GM12872 (cell line): ENCODE measurements at regions not wholly inside any gene's neighbourhood (a gene's known extent, or its start where the extent isn't known, plus 50 kb on each side); places are given as distances from the start of the nearest gene placed in this dataset.

ENCODE experiments used
- TF ChIP-seq, protein P1 (sequence below): IDR thresholded peaks from 3 replicates; pipeline ENCODE4 v1.5.1; 2011; ENCODE audit warnings: low read depth, mild to moderate bottlenecking, low read length, moderate library complexity; ENCODE audit not compliant: insufficient read depth

DNA sequence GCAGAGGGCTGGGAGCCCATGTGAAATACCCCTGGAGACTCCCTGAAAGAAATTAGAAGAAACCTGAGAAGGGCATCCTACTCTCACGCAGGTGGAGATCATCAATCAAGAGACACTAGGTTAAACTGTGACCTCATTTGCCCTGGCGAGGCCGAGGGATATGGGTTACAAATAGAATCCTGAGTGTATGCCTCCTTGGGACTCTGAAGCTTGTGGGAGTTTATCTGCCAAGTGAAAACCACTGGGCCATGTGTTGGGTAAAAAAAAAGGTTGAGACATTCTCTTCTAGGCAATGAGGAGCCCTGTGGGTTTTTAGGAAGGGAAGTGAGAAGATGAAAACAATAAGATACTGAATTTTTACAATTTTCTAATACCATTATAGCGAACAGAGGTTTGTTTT is 160.7 kb upstream of the ARID2 start:
- TF ChIP-seq, protein P1, sequence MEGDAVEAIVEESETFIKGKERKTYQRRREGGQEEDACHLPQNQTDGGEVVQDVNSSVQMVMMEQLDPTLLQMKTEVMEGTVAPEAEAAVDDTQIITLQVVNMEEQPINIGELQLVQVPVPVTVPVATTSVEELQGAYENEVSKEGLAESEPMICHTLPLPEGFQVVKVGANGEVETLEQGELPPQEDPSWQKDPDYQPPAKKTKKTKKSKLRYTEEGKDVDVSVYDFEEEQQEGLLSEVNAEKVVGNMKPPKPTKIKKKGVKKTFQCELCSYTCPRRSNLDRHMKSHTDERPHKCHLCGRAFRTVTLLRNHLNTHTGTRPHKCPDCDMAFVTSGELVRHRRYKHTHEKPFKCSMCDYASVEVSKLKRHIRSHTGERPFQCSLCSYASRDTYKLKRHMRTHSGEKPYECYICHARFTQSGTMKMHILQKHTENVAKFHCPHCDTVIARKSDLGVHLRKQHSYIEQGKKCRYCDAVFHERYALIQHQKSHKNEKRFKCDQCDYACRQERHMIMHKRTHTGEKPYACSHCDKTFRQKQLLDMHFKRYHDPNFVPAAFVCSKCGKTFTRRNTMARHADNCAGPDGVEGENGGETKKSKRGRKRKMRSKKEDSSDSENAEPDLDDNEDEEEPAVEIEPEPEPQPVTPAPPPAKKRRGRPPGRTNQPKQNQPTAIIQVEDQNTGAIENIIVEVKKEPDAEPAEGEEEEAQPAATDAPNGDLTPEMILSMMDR: no peak

DNA sequence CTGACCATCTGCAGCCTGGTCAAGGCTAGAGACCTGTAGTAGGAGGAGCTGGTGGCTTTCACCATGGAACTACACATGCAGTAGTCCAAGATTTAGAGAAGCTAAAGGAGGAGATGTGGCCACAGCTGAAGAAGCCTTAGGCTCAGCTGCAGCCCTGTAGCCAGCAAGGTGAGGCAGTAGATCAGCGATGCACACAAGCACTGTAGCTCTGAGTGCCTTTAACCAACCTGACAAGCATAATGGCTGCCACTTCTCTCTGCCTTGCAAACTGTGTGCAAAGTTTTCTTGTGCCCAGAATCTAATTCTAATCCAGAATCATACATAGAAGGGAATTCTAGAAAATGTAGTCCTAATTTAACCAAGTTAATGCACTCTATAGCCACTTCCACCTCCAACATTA is 159.0 kb upstream of the ARID2 start:
- TF ChIP-seq, protein P1: no peak

DNA sequence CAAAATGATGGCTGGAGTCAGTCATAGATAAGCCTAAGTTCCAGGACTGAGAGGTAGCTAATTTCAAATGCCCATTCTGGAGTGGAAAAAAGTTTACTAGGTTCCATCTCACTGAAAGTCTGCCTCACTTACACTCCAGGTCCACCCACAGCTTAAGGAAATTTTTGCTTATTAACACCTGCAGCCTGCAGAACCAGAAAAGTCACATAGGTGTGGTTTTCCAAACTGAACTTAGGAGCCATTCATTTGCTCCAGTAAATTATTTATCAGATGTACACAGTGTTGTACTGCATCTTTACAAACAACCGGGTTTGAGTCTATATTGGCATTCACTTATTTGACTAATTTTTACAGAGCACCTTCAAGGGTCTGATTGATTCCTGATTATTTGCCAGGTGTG is 157.4 kb upstream of the ARID2 start:
- TF ChIP-seq, protein P1: no peak

DNA sequence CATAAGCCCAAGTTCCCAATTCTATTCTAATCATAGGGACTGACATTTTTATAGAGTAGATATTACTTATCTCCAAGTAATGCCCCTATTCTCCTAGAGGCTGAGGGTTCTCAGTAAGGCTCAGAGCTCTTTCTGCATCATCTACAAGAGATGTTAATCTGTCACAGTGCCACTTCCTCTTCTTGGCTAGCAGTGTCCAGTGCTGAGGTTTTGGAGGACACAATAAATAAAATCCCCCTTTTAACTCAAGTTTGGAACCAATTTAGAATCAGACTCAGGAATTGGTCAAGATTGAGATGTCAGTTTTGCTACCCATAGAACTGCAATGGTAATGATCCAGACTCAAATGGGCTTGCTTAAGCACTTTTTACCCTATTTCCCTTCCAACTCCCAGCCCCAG is 154.1 kb upstream of the ARID2 start:
- TF ChIP-seq, protein P1: no peak

DNA sequence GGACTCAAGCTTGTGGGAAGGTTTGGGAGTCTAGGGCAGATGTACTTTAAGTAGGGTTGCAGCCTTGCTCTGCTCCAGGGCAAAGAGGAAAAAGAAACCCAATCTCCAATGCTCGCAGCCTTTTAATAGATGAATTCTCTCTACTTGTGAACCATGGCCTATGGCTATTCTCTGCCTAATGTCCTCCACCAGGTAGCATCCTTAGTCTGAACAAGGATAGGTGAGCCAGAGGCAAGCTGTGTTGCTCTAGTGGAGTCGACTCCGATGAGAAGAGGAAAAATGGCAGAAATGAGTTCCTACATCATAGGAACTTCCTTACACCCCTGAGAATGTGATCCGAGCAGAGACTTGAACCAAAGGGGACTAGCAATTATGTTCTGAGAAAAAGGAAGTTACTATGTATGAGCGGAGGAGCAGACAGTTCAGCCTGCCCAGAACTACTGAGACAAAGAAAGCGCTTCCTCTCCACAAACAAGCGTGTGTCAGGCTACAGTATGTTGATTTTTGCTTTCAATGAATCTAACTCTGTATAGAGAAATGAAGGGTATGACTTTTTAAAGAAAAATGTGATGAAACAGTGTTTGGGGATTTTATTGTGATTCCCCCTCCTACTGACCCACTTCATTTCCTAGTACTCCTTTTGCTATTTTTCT is 153.6 kb upstream of the ARID2 start:
- TF ChIP-seq, protein P1: no peak

DNA sequence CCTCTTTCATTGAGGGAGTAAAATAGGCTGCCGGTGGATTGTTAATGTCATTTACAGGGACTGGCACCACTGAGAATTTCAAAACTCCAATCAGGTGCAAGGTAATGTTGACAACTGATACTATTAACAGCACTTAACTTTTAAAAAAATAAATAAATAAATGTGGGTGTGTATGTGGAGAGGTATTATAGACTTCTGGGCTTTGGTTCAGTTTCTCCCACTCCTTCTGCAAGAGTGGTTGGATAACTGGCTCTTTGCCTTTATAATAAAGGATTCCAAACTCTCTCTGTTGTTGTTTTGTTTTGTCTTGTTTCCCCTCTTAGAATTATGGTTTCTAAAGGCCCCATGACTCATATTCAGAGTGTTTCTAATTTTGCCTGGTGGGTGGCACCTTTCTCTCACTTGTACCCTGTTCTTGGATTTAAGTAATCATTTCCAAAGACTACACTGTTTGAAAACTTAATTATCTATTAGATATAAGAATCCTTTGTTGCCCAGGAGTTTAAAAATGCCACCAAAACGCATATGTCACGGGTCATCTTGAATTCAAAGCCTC is 151.6 kb upstream of the ARID2 start:
- TF ChIP-seq, protein P1: no peak

DNA sequence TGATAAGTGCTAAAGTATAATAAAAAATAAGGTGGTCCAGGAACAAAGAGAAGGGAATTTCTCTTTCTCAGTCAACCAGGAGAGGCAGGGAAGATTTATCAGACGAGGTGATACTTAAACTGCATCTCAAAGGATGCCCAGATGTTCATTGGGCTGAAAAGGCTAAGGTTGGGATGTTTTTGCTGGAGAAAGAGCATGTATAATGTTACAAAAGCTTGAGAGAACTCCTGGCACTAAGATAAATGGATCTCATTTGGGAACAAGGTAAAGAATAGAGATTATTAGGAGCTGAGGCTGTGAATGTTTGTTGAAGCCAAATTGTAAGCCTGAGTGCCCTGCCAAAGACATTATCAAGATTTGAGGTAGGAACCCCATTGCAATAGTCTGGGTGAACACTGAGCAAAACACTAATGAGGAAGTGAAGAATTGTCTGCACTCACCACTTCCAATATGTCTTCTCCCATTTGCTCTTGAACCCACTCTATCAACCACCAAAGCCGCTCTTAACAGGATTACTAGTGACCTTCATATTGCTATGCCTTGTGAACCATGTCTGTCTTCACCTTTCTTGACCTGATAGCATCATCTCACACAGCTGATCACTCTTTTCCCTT is 149.0 kb upstream of the ARID2 start:
- TF ChIP-seq, protein P1: no peak
